A549 (cell line): ENCODE measurements at regions not wholly inside any gene's neighbourhood (a gene's known extent, or its start where the extent isn't known, plus 50 kb on each side); places are given as distances from the start of the nearest gene placed in this dataset.

Experiments used
- CHD4 ChIP-seq: fragments of 200-600 bp; sonication (generic); IDR thresholded peaks from 2 replicates; pipeline ENCODE4 v1.6.1; 2016; ENCODE audit warnings: antibody characterized with exemption, mild to moderate bottlenecking, borderline replicate concordance
- CTCF ChIP-seq: fragments of >200 bp; sonication (Bioruptor Twin); formaldehyde crosslinking; IDR thresholded peaks from 3 replicates; pipeline ENCODE4 v1.5.1; 2016
- E2F6 ChIP-seq: IDR thresholded peaks from 2 replicates; pipeline ENCODE4 v1.6.1; 2012; ENCODE audit warnings: low read depth, borderline replicate concordance
- ESRRA ChIP-seq: fragments of 150-350 bp; IDR thresholded peaks from 2 replicates; pipeline ENCODE4 v1.6.1; 2014; ENCODE audit warnings: mild to moderate bottlenecking, low read length, borderline replicate concordance
- JUN ChIP-seq, 2 experiments: fragments of >200 bp; sonication (Bioruptor Twin); formaldehyde crosslinking; IDR thresholded peaks; 2 replicates in 1 of 2; 3 replicates in 1 of 2; pipeline ENCODE4 v1.6.1; 2016 to 2017
- MAFK ChIP-seq: fragments of 450-650 bp; IDR thresholded peaks from 2 replicates; pipeline ENCODE4 v1.6.1; 2014; ENCODE audit not compliant: partially characterized antibody
- MAZ ChIP-seq: fragments of 150-350 bp; IDR thresholded peaks from 2 replicates; pipeline ENCODE4 v1.6.1; 2014; ENCODE audit warnings: antibody characterized with exemption, low read depth, low read length, borderline replicate concordance
- POLR2A ChIP-seq: IDR thresholded peaks from 2 replicates; pipeline ENCODE4 v1.6.1; 2012; ENCODE audit warnings: mild to moderate bottlenecking, low read length

GRCh38 chr6:163772701-163773100 is 358.2 kb downstream of the QKI start:
- no peak for TF ChIP-seq JUN (IDR thresholded peaks at IDR 0.05)
- no peak for TF ChIP-seq CHD4
- no peak for TF ChIP-seq MAZ
- TF ChIP-seq CTCF: no peak
- no peak for TF ChIP-seq E2F6
- no peak for TF ChIP-seq ESRRA
- TF ChIP-seq MAFK: no peak
- TF ChIP-seq POLR2A: no peak
